ENCODE measurements at regions not wholly inside any gene's neighbourhood (a gene's known extent, or its start where the extent isn't known, plus 50 kb on each side); places are given as distances from the start of the nearest gene placed in this dataset.

DNA sequence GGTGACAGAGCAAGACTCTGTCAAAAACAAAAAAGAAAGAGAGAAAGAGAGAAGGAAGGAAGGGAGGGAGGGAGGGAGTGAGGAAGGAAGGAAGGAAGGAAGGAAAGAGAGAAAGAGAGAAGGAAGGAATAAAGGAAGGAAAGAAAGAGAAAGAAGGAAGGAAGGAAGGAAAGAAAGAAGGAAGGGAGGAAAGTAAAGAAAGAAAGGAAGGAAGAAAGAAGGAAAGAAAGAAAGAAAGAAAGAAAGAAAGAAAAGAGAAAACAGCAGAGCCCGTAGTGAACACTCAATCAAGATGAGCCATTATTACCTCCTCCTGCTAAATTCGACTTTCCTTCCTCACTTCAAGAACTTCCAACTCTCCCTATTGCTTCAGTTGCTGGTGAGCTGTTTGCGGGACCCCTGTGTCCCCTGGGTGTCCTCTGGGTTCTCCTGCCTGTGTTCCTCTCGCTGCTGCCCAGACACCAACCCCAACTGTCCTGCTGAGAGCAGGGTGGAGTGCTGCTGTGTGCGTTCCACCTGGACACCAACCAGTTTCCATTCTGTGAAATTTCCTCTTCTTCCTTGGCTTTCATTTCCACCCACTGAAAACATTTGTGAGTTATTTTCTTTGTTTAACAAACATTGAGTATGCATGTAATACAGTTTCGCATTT lies 266.4 kb downstream of the FAM43A start:
- no peaks in the 10 kb centered on the region for H3K4me1 Mint-ChIP-seq (ENCODE audit: insufficient read depth, unreplicated experiment)
- no peak for DNase-seq (ENCODE audit: unreplicated experiment)
- TF ChIP-seq CTCF (IDR thresholded peaks at IDR 0.05; ENCODE audit: unreplicated experiment) = no peak
- no peak overlapping the region for H3K27ac Mint-ChIP-seq (ENCODE audit: low read depth, unreplicated experiment)
- H3K4me3 Mint-ChIP-seq (ENCODE audit: unreplicated experiment) = no peak overlapping the region
- BruUV-seq (replicated peaks) = no TSS peak
- H3K9me3 Mint-ChIP-seq (ENCODE audit: unreplicated experiment) = no peaks in the 10 kb centered on the region
- CTCF ChIA-PET = no interaction called here
- H3K36me3 Mint-ChIP-seq (ENCODE audit: insufficient read depth, unreplicated experiment) = no peaks in the 10 kb centered on the region
- no peaks in the 10 kb centered on the region for H3K27me3 Mint-ChIP-seq (ENCODE audit: insufficient read depth, unreplicated experiment)
- intact Hi-C loops (cut with micrococcal nuclease) = loop anchor here (5.0 kb wide), 1 partner anchor 270 kb away; no protein-coding TSS in a partner anchor
- POLR2A ChIA-PET = no interaction called here

- Mint-ChIP-seq H3K4me1 (ENCODE audit: insufficient read depth, unreplicated experiment) (no peaks in the 10 kb centered on the region), H3K27me3 (ENCODE audit: insufficient read depth, unreplicated experiment) (no peaks in the 10 kb centered on the region), H3K27ac (ENCODE audit: low read depth, unreplicated experiment) (no peak overlapping the region), H3K4me3 (ENCODE audit: unreplicated experiment) (no peak overlapping the region), H3K9me3 (ENCODE audit: unreplicated experiment) (no peaks in the 10 kb centered on the region), H3K36me3 (ENCODE audit: insufficient read depth, unreplicated experiment) (no peaks in the 10 kb centered on the region)
- no peak for TF ChIP-seq CTCF (IDR thresholded peaks at IDR 0.05; ENCODE audit: unreplicated experiment)
- CTCF ChIA-PET = interaction anchor here (0.6 kb wide), 1 partner anchor 15 kb away, joined by 3 read pairs; no protein-coding TSS in a partner anchor
- no peak for DNase-seq (ENCODE audit: unreplicated experiment)
- no TSS peak for BruUV-seq (replicated peaks)
- intact Hi-C loops (cut with micrococcal nuclease) = loop anchor here (5.0 kb wide), 1 partner anchor 271 kb away; no protein-coding TSS in a partner anchor
- POLR2A ChIA-PET = interaction anchor here (0.5 kb wide), 1 partner anchor 216 kb away, joined by 3 read pairs; no protein-coding TSS in a partner anchor
Measured at GRCh38 chr3:194952841-194953241, 267.2 kb downstream of the FAM43A start.

DNA sequence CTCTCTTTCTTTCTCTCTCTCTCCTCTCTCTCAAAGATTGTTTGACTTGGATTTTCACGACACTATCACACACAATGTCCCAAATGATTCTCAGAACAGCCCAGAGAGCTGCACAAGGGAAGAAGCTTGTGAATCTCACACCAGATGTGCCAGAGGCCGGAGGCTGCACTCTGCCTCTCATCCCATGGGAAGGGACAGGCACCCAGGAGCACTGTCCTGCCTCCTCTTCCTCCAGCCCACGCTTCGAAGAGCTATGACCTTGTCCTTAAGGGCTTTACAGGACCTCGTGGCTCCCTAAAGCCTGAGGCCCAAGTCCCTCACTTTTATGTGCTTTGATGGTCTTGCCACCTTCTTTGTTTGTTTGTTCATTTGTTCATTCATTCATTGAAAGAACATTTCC lies 267.6 kb downstream of the FAM43A start:
- no peak for DNase-seq (ENCODE audit: unreplicated experiment)
- Mint-ChIP-seq H3K4me1 (ENCODE audit: insufficient read depth, unreplicated experiment) (no peaks in the 10 kb centered on the region), H3K27me3 (ENCODE audit: insufficient read depth, unreplicated experiment) (no peaks in the 10 kb centered on the region), H3K27ac (ENCODE audit: low read depth, unreplicated experiment) (no peak overlapping the region), H3K36me3 (ENCODE audit: insufficient read depth, unreplicated experiment) (no peaks in the 10 kb centered on the region), H3K9me3 (ENCODE audit: unreplicated experiment) (no peaks in the 10 kb centered on the region), H3K4me3 (ENCODE audit: unreplicated experiment) (no peak overlapping the region)
- TF ChIP-seq CTCF (IDR thresholded peaks at IDR 0.05; ENCODE audit: unreplicated experiment) = no peak
- ChIA-PET CTCF (interaction anchor here (0.6 kb wide), 1 partner anchor 14 kb away, joined by 3 read pairs; no protein-coding TSS in a partner anchor), POLR2A (interaction anchor here (0.5 kb wide), 1 partner anchor 216 kb away, joined by 3 read pairs; no protein-coding TSS in a partner anchor)
- no TSS peak for BruUV-seq (replicated peaks)
- intact Hi-C loops (cut with micrococcal nuclease) = loop anchor here (5.0 kb wide), 1 partner anchor 271 kb away; no protein-coding TSS in a partner anchor

GRCh38 chr3:194955546-194955945 lies 269.9 kb downstream of the FAM43A start:
- H3K36me3 Mint-ChIP-seq (ENCODE audit: insufficient read depth, unreplicated experiment) = no peaks in the 10 kb centered on the region
- no peak for TF ChIP-seq CTCF (IDR thresholded peaks at IDR 0.05; ENCODE audit: unreplicated experiment)
- ChIA-PET POLR2A (interaction anchor here (0.6 kb wide), 1 partner anchor 52 kb away, joined by 3 read pairs; no protein-coding TSS in a partner anchor), CTCF (no interaction called here)
- no peaks in the 10 kb centered on the region for H3K9me3 Mint-ChIP-seq (ENCODE audit: unreplicated experiment)
- DNase-seq (ENCODE audit: unreplicated experiment) = no peak
- H3K4me3 Mint-ChIP-seq (ENCODE audit: unreplicated experiment) = no peak overlapping the region
- H3K27me3 Mint-ChIP-seq (ENCODE audit: insufficient read depth, unreplicated experiment) = no peaks in the 10 kb centered on the region
- H3K27ac Mint-ChIP-seq (ENCODE audit: low read depth, unreplicated experiment) = no peak overlapping the region
- intact Hi-C loops (cut with micrococcal nuclease) = no loop called here
- BruUV-seq (replicated peaks) = no TSS peak
- H3K4me1 Mint-ChIP-seq (ENCODE audit: insufficient read depth, unreplicated experiment) = no peaks in the 10 kb centered on the region

All from MCF 10A (cell line).